ENCODE measurements at regions not wholly inside any gene's neighbourhood (a gene's known extent, or its start where the extent isn't known, plus 50 kb on each side); places are given as distances from the start of the nearest gene placed in this dataset.

- DNase-seq = no peak
Observed at GRCh38 chr12:28948685-28949084, 200.4 kb upstream of the FAR2 start.

- DNase-seq = no peak
Observed at GRCh38 chr12:28949184-28949583, 199.9 kb upstream of the FAR2 start.

GRCh38 chr12:28950049-28950448, 199.0 kb upstream of the FAR2 start:
- no peak for DNase-seq

GRCh38 chr12:28951935-28952334, 197.1 kb upstream of the FAR2 start:
- no peak for DNase-seq

GRCh38 chr12:28954333-28954732, 194.7 kb upstream of the FAR2 start:
- DNase-seq = no peak

- DNase-seq = no peak
Observed at GRCh38 chr12:28955491-28955890, 193.6 kb upstream of the FAR2 start.

GRCh38 chr12:28955931-28956330, 193.1 kb upstream of the FAR2 start:
- DNase-seq = no peak

GRCh38 chr12:28958553-28959195, 190.4 kb upstream of the FAR2 start:
- no peak for DNase-seq

GRCh38 chr12:28961948-28962384, 187.1 kb upstream of the FAR2 start:
- DNase-seq = no peak

- no peak for DNase-seq
Observed at GRCh38 chr12:28963554-28963953, 185.5 kb upstream of the FAR2 start.

GRCh38 chr12:28966046-28966780, 182.9 kb upstream of the FAR2 start:
- DNase-seq = no peak

GRCh38 chr12:28967426-28967825, 181.7 kb upstream of the FAR2 start:
- DNase-seq = no peak

- DNase-seq = no peak
Observed at GRCh38 chr12:28973491-28973890, 175.6 kb upstream of the FAR2 start.

GRCh38 chr12:28974166-28974565, 174.9 kb upstream of the FAR2 start:
- DNase-seq = no peak

- DNase-seq = no peak
Observed at GRCh38 chr12:28974883-28975282, 174.2 kb upstream of the FAR2 start.

- no peak for DNase-seq
Observed at GRCh38 chr12:28975564-28976340, 173.3 kb upstream of the FAR2 start.

GRCh38 chr12:28980436-28980835, 168.6 kb upstream of the FAR2 start:
- DNase-seq = no peak

GRCh38 chr12:28987538-28988324, 161.3 kb upstream of the FAR2 start:
- DNase-seq = no peak

GRCh38 chr12:28988325-28988704, 160.8 kb upstream of the FAR2 start:
- no peak for DNase-seq

- no peak for DNase-seq
Observed at GRCh38 chr12:28991626-28992025, 157.5 kb upstream of the FAR2 start.

GRCh38 chr12:28993720-28994119, 155.4 kb upstream of the FAR2 start:
- no peak for DNase-seq

GRCh38 chr12:28994179-28994715, 154.8 kb upstream of the FAR2 start:
- no peak for DNase-seq

- no peak for DNase-seq
Observed at GRCh38 chr12:28996688-28997087, 152.4 kb upstream of the FAR2 start.

Measured in stimulated activated naive CD4-positive, alpha-beta T cell (primary cell).